GM18517 (cell line): ENCODE measurements at regions not wholly inside any gene's neighbourhood (a gene's known extent, or its start where the extent isn't known, plus 50 kb on each side); places are given as distances from the start of the nearest gene placed in this dataset.

Experiments
- ATAC-seq: cut with Tn5 transposase; IDR thresholded peaks from one replicate; pipeline ENCODE4 v1.9.1; 2021; ENCODE audit warnings: mild to moderate bottlenecking, moderate library complexity; ENCODE audit not compliant: unreplicated experiment

DNA sequence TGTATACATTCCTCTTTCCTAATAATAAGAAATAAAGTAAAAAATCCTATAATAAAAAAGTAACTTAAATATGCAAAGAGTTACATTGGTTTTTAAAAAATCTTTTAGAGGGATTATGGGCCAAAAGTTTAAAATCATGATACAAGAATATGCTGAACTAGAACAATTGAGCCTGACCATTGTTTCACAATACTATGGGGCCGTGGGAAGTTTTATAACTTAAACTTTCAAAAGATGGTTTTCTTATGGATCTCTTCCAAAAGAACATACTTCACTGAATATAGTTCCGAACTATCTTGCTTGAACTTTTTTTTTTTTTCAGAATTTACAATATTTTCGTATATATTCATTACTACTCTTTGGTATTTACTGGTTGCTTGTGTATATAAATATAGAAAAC is 97.6 kb downstream of the NFKBIZ start:
- no peak for ATAC-seq

DNA sequence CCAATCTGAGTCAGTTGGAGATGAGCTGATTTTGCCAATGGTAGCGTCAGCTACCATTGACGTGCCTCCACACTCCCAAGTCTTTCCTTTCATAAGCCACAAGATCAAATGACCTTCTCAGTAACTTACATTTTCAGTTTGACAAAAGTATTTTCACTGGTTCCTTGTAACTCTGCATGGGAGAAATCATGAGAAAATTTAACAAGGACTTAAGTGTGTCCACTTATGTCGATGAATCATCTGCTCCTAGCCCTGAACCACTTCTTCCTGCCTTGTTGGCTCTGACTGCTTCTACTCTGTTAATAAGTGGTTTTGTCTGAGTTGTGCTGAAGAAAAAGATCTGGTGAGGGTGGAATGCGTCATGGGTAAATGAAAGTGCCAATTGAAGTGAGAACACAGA is 101.2 kb downstream of the NFKBIZ start:
- ATAC-seq, result peak; percentile 70

DNA sequence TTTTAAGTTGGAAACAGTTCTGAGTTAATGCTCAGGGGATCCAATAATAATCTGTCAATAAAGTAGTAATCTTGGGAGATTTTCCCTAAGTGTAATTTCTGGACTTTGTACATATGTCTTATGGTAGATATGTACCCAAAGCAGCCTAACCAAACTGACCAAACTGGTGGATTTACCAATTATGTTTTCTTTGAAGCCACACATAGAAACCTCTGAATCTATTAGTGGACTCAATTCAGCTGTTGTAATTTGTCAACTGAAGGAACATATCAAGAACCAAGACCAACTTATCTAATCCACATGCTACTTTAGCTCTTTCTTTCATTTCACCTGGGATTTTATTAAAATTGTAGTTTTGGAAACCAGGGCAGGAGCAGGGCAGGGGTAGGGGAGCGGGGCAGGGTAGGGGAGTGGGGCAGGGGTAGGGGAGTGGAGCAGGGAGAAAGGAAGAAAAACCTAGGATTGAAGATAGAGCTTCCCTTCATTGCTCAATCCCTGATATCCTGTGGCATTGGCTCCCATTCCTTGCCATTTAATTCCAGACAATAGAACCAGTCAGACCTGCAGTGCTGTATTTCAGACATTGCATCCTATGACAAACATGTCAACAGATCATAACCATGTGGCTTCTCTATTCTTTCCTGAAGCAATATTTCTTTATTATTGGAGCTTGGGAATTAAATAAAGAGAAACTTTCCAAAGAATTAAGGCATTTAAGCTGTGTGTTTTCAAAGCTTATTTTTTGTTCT is 101.8 kb downstream of the NFKBIZ start:
- no peak for ATAC-seq

GRCh38 chr3:101954361-101954760 is 105.0 kb downstream of the NFKBIZ start:
- no peak for ATAC-seq

- no peak for ATAC-seq
Observed at GRCh38 chr3:101954936-101955335, 105.6 kb downstream of the NFKBIZ start.

DNA sequence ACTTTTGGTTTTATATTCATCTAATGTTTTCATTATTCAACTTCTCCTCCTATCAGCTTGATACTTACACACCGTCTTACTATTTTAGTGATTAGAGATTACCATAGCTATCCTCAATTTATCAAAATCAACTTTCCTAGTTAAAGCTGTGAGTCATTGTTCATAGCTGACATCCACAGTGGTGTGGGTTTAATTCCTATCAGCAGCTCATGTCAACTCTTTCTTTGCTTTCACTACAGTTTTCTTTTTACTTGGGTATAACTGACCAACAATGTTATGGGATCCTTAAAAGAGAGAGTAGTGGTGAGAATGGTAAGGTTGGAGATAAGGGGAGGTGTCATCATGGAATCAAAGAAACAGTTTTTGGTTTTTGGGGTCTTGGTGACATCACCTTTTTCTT is 112.7 kb downstream of the NFKBIZ start:
- ATAC-seq, result no peak

GRCh38 chr3:101963902-101964362 is 114.6 kb downstream of the NFKBIZ start:
- ATAC-seq, result no peak

DNA sequence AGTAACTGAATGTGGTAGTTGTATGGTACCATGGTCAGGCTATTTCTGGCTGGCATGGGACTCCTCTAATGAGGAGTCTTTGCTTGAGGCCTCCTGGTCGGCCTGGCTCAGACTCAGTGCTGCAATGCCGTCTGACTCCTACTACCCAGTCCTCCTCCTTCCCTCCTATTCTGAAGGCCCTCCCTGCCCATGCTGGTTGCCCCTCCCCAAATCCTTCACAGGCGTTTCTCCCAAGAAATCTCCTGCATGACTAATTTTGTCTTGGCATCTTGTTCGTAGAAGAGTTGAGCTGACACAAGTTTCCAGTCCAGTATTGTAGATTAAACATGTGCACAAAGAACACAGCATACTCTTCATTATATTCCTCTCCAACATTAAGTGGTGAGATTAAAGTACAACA is 115.5 kb downstream of the NFKBIZ start:
- ATAC-seq, result no peak

GRCh38 chr3:101966226-101966625 is 116.9 kb downstream of the NFKBIZ start:
- ATAC-seq, result no peak

GRCh38 chr3:101970212-101970611 is 120.9 kb downstream of the NFKBIZ start:
- ATAC-seq, result no peak

GRCh38 chr3:101970905-101971304 is 121.6 kb downstream of the NFKBIZ start:
- ATAC-seq, result no peak

GRCh38 chr3:101972430-101973162 is 123.3 kb downstream of the NFKBIZ start:
- no peak for ATAC-seq

DNA sequence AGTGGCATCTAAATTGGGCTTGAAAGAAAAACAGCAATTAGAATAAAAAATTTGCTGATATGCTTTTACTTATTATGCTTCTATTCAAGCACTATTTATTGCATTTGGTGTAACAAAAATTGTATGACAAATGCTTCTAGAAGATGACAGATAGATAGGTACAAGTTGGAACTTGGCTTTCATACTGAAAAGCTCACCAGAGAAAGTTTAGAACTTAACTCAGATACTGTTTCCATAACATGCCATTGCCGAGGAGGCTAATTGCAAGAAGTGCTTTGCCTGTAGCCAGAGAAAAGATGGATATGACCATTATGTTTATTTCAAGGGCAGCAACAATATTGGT is 123.8 kb downstream of the NFKBIZ start:
- no peak for ATAC-seq

- ATAC-seq, result peak; percentile 38
Observed at GRCh38 chr3:101975415-101975814, 126.1 kb downstream of the NFKBIZ start.

- ATAC-seq, result peak; percentile 95
Observed at GRCh38 chr3:101976473-101976872, 127.2 kb downstream of the NFKBIZ start.

DNA sequence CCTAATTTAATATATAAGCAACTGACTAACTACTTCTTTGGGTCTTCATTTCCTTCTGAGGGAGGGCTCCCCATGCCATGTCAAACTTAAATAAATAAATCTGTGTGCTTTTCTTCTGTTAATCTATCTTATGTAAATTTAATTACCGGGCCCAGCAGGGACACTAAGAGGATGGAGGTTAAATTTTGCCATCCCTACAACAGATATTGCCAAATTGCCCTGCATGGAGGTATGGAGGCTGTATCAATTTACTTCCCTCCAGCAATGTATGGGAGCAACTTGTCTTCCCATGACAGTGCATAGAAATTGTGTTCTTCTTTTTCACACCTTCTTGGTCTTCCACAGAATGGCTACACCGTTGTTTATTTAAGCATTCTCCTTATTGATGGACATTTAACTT is 129.0 kb downstream of the NFKBIZ start:
- no peak for ATAC-seq

- no peak for ATAC-seq
Observed at GRCh38 chr3:101979033-101979432, 129.7 kb downstream of the NFKBIZ start.

DNA sequence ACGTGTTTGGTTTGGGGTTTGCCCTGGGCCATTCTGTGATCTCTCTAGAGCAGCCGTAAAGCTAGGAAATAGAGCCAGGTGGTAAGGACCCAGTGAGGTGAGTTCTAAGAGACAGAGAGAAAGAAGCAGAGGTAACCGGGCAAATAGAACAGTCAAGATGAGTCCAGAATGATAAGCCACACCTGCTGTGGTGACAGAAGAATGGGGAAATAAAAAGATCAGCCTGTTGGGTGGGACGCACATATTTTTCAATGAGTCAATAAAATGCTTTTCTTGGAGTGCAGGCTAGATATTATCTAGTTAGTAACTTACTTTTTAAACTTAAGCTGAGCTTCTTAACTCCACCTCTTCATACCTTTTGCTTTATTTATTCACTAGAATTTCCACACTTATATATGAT is 135.0 kb downstream of the NFKBIZ start:
- ATAC-seq, result no peak

- ATAC-seq, result peak; percentile 42
Observed at GRCh38 chr3:101988596-101988995, 139.3 kb downstream of the NFKBIZ start.

DNA sequence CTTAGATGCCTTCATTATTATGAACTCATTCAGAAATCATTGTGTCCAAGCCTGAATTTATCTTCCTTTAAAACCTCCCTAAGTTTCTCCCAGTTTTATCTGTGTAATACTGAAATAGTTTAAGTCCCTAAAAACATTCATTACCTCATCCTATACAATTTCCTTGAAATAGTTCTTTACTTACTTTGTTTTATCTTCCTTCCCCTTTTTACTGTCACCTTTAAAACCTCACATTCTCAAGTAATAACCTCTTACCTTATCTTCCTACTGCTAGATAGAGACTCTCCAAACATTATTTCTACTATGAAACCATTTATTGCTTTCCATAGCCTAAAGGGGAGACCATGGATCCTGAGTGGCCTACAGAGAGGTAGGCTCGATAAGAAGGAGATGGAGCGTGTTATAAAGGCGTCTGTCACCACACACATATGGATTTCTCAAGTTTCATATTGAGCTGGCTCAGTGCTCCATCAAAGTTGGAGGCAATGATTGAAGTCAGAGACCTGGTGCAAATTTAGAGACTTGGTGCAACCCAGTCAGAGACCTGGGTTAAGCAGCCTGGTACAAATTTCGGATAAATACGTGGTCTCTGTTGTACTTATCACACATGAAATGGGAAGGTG is 140.4 kb downstream of the NFKBIZ start:
- no peak for ATAC-seq

DNA sequence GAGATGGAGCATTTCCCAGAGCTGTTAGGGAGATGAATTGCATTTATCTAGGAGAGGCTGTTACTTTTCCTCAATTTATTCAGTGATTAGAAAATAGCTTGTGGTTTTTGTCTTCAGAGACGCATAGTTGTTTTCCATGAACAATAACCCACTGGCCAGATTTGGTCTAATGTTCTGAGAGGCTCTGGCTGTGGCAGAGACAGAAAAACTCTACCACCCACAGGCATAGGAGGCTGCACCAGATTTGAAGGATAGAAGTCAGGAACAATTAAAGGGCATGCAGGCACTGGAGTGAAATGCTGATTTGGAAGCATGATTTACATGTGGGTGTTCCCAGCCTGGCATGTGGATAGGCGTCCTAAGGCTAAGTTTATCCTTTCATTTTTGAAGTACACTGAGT is 143.5 kb downstream of the NFKBIZ start:
- no peak for ATAC-seq

DNA sequence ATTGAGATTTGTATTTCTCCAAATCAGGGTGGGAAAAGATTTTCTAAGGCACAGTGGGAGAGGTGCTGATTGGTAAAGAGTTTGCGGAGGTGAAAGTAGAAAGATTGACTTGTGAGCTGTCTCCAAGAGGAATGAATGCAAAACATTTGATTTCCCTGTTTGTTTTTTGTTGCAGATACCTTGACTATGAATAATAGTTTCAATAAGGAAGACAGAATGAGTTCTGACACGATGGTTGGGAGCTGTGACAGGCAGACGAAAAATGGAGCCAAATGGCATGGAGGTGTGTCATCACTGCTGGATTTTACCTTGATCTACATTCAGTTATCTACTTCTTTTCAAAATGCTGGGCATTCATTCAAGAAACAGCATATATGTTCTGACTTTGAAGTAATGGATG is 145.1 kb downstream of the NFKBIZ start:
- no peak for ATAC-seq
